ENCODE measurements at regions not wholly inside any gene's neighbourhood (a gene's known extent, or its start where the extent isn't known, plus 50 kb on each side); places are given as distances from the start of the nearest gene placed in this dataset.
"Not testable (repeated sequence)": the region's sequence is repeated elsewhere in the genome, so short reads cannot be mapped to it uniquely, and the experiment has no call there.

GRCh38 chr7:119090851-119091250, 866.3 kb downstream of the ANKRD7 start:
- H3K36me3 Mint-ChIP-seq = no peaks in the 10 kb centered on the region
- peaks cover 9% of the 10 kb centered on the region for H3K9me3 Mint-ChIP-seq
- H3K4me1 Mint-ChIP-seq = no peaks in the 10 kb centered on the region
- CTCF ChIA-PET = interaction anchor here (0.7 kb wide), 1 partner anchor 26 kb away, joined by 3 read pairs; no protein-coding TSS in a partner anchor
- H3K4me3 Mint-ChIP-seq = no peak overlapping the region
- H3K27me3 Mint-ChIP-seq = no peaks in the 10 kb centered on the region
- DNase-seq = no peak
- no peak overlapping the region for H3K27ac Mint-ChIP-seq

GRCh38 chr7:119096683-119097082, 872.2 kb downstream of the ANKRD7 start:
- DNase-seq = no peak
- CTCF ChIA-PET = no interaction called here
- Mint-ChIP-seq H3K27me3 (no peaks in the 10 kb centered on the region), H3K36me3 (no peaks in the 10 kb centered on the region), H3K4me1 (no peaks in the 10 kb centered on the region), H3K9me3 (peaks cover 8% of the 10 kb centered on the region), H3K4me3 (no peak overlapping the region), H3K27ac (no peak overlapping the region)

GRCh38 chr7:119100611-119101258, 876.2 kb downstream of the ANKRD7 start:
- H3K4me1 Mint-ChIP-seq, H3K4me3 Mint-ChIP-seq, CTCF ChIA-PET, H3K36me3 Mint-ChIP-seq, H3K9me3 Mint-ChIP-seq, H3K27me3 Mint-ChIP-seq, DNase-seq, H3K27ac Mint-ChIP-seq: not testable (repeated sequence)

GRCh38 chr7:119102291-119102690, 877.8 kb downstream of the ANKRD7 start:
- peaks cover 3% of the 10 kb centered on the region for H3K9me3 Mint-ChIP-seq
- no peak for DNase-seq
- no peaks in the 10 kb centered on the region for H3K4me1 Mint-ChIP-seq
- H3K27ac Mint-ChIP-seq = no peak overlapping the region
- no peak overlapping the region for H3K4me3 Mint-ChIP-seq
- CTCF ChIA-PET = no interaction called here
- H3K36me3 Mint-ChIP-seq = no peaks in the 10 kb centered on the region
- no peaks in the 10 kb centered on the region for H3K27me3 Mint-ChIP-seq

DNA sequence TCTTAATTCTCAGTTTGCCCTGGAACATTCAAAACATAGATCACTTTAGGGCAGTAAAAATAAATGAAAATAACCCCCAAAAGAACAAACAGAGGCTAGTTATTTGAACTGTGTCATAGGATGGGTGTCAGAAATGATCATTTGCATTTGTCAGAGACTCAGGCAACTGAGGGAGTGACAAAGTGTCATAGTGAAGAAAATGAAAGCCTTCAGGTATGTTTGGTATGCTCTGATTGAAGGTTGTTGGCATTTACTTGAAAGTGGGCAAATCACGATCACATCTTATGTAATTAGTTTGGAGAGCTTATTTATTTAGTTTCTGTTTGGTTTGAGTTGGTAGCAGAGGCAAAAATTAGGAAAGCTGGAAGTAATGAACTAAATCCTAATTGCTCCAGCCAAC, 880.9 kb downstream of the ANKRD7 start:
- CTCF ChIA-PET = no interaction called here

GRCh38 chr7:119123326-119123725, 898.8 kb downstream of the ANKRD7 start:
- no peak for DNase-seq
- H3K27ac Mint-ChIP-seq = no peak overlapping the region
- H3K27me3 Mint-ChIP-seq = no peaks in the 10 kb centered on the region
- no peak overlapping the region for H3K4me3 Mint-ChIP-seq
- no peaks in the 10 kb centered on the region for H3K4me1 Mint-ChIP-seq
- H3K36me3 Mint-ChIP-seq = no peaks in the 10 kb centered on the region
- CTCF ChIA-PET = no interaction called here
- peaks cover 4% of the 10 kb centered on the region for H3K9me3 Mint-ChIP-seq

More for the DNA sequence above, 880.9 kb downstream of the ANKRD7 start:
- H3K27me3 Mint-ChIP-seq = no peaks in the 10 kb centered on the region
- H3K36me3 Mint-ChIP-seq = no peaks in the 10 kb centered on the region
- no peak overlapping the region for H3K4me3 Mint-ChIP-seq
- DNase-seq = no peak
- peaks cover 2% of the 10 kb centered on the region for H3K9me3 Mint-ChIP-seq
- no peak overlapping the region for H3K27ac Mint-ChIP-seq
- H3K4me1 Mint-ChIP-seq = no peaks in the 10 kb centered on the region

DNA sequence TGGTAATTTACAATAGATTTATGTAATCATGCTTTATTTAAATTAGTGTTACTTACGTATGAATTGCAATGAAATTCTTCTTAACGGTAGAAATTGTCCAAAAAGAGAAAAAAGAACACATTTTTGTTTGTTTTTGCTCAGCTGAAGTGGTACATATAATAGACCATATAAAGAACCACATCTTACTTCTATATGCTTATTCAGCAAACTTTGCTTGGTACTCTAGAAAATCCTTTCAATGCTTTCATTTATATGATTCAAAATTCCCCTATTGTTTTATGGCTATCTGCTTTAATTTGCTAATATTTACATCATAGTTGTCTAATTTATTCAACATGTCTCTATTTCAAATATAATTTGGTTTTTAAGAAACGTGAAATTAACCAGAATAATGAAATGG, 903.2 kb downstream of the ANKRD7 start:
- Mint-ChIP-seq H3K27ac (no peak overlapping the region), H3K4me1 (no peaks in the 10 kb centered on the region), H3K4me3 (no peak overlapping the region), H3K27me3 (no peaks in the 10 kb centered on the region), H3K9me3 (peaks cover 2% of the 10 kb centered on the region), H3K36me3 (no peaks in the 10 kb centered on the region)
- CTCF ChIA-PET = no interaction called here
- DNase-seq = no peak

GRCh38 chr7:119132436-119132835, 907.9 kb downstream of the ANKRD7 start:
- Mint-ChIP-seq H3K27ac (no peak overlapping the region), H3K4me3 (no peak overlapping the region), H3K9me3 (peaks cover 2% of the 10 kb centered on the region), H3K27me3 (no peaks in the 10 kb centered on the region), H3K4me1 (no peaks in the 10 kb centered on the region), H3K36me3 (no peaks in the 10 kb centered on the region)
- CTCF ChIA-PET = no interaction called here
- DNase-seq = no peak

DNA sequence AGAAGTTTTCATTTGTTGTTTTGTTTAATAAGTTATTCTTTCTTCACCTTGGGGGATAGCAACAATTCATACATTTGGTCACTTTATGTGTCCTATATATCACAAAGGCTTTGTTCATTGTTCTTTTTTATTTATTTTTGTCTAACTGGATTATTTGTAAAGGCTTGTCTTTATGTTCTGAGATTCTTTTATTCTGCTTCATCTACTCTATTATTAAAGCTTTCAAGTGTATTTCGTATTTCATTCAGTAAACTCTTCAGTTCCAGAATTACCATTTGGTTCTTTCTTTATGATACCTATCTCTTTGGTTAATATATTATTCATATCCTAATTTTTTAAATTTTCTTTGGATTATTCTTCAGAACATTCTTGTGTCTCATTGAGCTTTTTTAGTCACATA, 942.9 kb downstream of the ANKRD7 start:
- Mint-ChIP-seq H3K4me3 (no peak overlapping the region), H3K27me3 (no peaks in the 10 kb centered on the region), H3K36me3 (no peaks in the 10 kb centered on the region), H3K4me1 (no peaks in the 10 kb centered on the region), H3K9me3 (peaks cover 23% of the 10 kb centered on the region), H3K27ac (no peak overlapping the region)
- no peak for DNase-seq
- CTCF ChIA-PET = no interaction called here

DNA sequence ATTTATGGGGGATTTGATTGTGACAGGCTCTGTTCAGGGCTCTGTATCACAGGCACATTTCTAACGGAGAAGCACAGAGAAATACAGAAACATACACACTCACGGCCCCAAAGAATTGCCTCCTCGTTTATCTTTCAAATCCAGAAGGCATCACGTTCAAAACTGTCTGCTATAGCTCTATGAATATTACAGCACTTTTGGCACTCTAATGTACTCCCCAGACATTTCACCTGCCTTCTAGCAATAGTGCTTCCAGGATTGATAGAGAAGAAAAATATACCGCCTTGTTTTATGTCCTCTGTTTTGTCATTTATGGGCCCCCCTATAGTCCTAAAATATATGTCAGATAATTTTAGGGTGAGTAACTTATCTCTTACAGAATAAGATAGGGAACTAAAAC, 947.5 kb downstream of the ANKRD7 start:
- CTCF ChIA-PET = no interaction called here
- H3K27ac Mint-ChIP-seq = no peak overlapping the region
- no peak for DNase-seq
- H3K4me1 Mint-ChIP-seq = no peaks in the 10 kb centered on the region
- H3K27me3 Mint-ChIP-seq = no peaks in the 10 kb centered on the region
- no peaks in the 10 kb centered on the region for H3K36me3 Mint-ChIP-seq
- peaks cover 10% of the 10 kb centered on the region for H3K9me3 Mint-ChIP-seq
- no peak overlapping the region for H3K4me3 Mint-ChIP-seq

DNA sequence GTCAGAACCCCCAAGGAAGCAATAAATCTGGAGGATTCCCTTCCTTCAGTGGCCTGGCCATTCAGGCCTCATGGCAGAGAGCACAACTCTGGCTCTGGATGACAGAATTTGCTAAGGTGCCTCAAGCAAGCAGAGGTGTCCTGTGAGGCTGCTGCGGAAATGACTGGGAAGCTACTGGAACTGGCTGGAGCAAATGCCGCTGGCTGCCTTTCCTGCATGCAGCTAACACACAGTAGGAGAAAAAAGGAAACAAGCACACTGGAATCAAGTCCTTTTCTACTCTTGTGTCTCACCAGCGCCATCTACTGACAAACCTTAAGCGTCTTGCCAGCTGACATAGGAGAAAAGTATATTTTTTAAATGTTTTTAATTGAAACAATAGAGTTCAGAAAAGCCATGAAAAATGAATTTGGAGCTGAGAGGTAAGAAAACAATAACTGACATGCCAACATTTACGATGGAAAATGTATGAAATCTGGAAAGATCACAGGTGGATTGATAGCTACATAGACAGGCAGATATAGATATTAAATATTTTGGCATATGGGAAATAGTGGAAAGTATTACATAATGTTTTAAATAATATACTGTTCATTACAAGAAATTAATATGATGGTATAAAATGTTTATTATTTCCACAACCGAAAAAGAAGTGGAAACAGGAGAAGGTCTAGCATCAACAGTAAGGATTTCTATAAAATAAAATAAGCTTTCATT, 951.6 kb downstream of the ANKRD7 start:
- H3K36me3 Mint-ChIP-seq = no peaks in the 10 kb centered on the region
- H3K9me3 Mint-ChIP-seq = no peaks in the 10 kb centered on the region
- no peak overlapping the region for H3K27ac Mint-ChIP-seq
- CTCF ChIA-PET = interaction anchor here (0.9 to 1.4 kb wide), 5 partner anchors 10 to 916 kb away, joined by 3 to 8 read pairs (median 4); no protein-coding TSS in a partner anchor
- peak; percentile 37 for DNase-seq
- no peaks in the 10 kb centered on the region for H3K4me1 Mint-ChIP-seq
- H3K4me3 Mint-ChIP-seq = no peak overlapping the region
- no peaks in the 10 kb centered on the region for H3K27me3 Mint-ChIP-seq

GRCh38 chr7:119177863-119178262, 953.4 kb downstream of the ANKRD7 start:
- Mint-ChIP-seq H3K36me3 (no peaks in the 10 kb centered on the region), H3K27ac (no peak overlapping the region), H3K27me3 (no peaks in the 10 kb centered on the region), H3K9me3 (no peaks in the 10 kb centered on the region), H3K4me3 (no peak overlapping the region), H3K4me1 (no peaks in the 10 kb centered on the region)
- DNase-seq = no peak
- CTCF ChIA-PET = interaction anchor here (0.5 to 1.1 kb wide), 2 partner anchors 9 to 33 kb away, joined by 3 read pairs; no protein-coding TSS in a partner anchor

- Mint-ChIP-seq H3K27me3 (no peaks in the 10 kb centered on the region), H3K9me3 (peaks cover 3% of the 10 kb centered on the region), H3K4me1 (no peaks in the 10 kb centered on the region), H3K27ac (no peak overlapping the region), H3K4me3 (no peak overlapping the region), H3K36me3 (no peaks in the 10 kb centered on the region)
- no peak for DNase-seq
- CTCF ChIA-PET = no interaction called here
These were observed 959.8 kb downstream of the ANKRD7 start for GRCh38 chr7:119184124-119184788.

- CTCF ChIA-PET = interaction anchor here (1.3 kb wide), 1 partner anchor 20 kb away, joined by 3 read pairs; no protein-coding TSS in a partner anchor
- Mint-ChIP-seq H3K27me3 (no peaks in the 10 kb centered on the region), H3K4me3 (no peak overlapping the region), H3K27ac (no peak overlapping the region), H3K9me3 (no peaks in the 10 kb centered on the region), H3K4me1 (no peaks in the 10 kb centered on the region), H3K36me3 (no peaks in the 10 kb centered on the region)
- no peak for DNase-seq
These were observed 971.7 kb downstream of the ANKRD7 start for GRCh38 chr7:119196183-119196582.

Measured in activated naive CD4-positive, alpha-beta T cell treated with anti-CD3 and anti-CD28 coated beads, Interleukin-2, amount 10 ng/mL, durations not matched to agents 7 days and 5 days (primary cell).